HG03378 (cell line): ENCODE measurements at regions not wholly inside any gene's neighbourhood (a gene's known extent, or its start where the extent isn't known, plus 50 kb on each side); places are given as distances from the start of the nearest gene placed in this dataset.
"Not testable (repeated sequence)": the region's sequence is repeated elsewhere in the genome, so short reads cannot be mapped to it uniquely, and the experiment has no call there.

ENCODE experiments used
- ATAC-seq: cut with Tn5 transposase; IDR thresholded peaks from one replicate; pipeline ENCODE4 v1.9.1; 2021; ENCODE audit warnings: mild to moderate bottlenecking, moderate library complexity; ENCODE audit not compliant: unreplicated experiment

- peak; percentile 94 for ATAC-seq
Measured at GRCh38 chr1:239976130-239976968, 115.3 kb upstream of the FMN2 start.

DNA sequence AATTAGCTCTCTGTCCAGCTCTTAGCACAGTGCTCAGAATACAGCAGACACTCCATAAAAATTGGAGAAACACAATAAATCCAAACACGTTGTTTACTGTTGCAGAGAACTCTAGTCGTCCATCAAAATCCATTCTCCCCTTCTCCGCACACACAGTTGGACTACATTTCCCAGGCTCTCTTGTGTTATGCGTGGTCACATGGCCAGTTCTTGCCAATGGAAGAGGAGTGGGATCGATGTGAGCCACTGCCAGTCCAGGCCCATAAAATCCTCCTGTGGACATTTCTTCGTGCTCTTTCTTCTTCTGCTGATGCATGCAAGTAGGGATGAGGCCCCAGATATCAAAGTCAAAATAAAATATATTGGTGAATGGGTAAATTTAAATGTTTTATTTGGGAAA, 114.3 kb upstream of the FMN2 start:
- ATAC-seq = no peak

GRCh38 chr1:239979456-239979855, 112.2 kb upstream of the FMN2 start:
- no peak for ATAC-seq

DNA sequence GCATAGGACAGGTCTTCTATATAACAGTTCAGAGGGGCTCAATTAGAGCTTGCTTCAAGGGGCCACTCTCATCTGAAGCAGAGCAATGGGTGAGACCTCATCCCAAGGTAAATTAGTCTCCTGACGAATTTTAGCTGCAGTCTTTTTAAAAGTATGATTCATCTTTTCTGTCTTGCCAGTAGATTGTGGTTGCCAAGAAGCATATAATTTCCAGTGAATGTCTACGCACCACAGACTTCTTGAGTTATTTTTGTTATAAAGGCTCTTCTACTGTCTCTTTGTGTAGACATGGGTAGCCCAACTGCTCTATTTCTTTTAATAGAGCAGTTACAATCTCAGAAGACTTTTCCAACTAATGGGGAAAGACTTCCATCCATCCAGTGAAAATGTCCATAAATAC, 108.9 kb upstream of the FMN2 start:
- ATAC-seq = no peak

GRCh38 chr1:239985044-239985443, 106.6 kb upstream of the FMN2 start:
- ATAC-seq = no peak

GRCh38 chr1:239987103-239987745, 104.5 kb upstream of the FMN2 start:
- ATAC-seq = no peak

- no peak for ATAC-seq
Measured at GRCh38 chr1:239989990-239990389, 101.7 kb upstream of the FMN2 start.

- not testable (repeated sequence) for ATAC-seq
Measured at GRCh38 chr1:239992566-239992965, 99.1 kb upstream of the FMN2 start.

DNA sequence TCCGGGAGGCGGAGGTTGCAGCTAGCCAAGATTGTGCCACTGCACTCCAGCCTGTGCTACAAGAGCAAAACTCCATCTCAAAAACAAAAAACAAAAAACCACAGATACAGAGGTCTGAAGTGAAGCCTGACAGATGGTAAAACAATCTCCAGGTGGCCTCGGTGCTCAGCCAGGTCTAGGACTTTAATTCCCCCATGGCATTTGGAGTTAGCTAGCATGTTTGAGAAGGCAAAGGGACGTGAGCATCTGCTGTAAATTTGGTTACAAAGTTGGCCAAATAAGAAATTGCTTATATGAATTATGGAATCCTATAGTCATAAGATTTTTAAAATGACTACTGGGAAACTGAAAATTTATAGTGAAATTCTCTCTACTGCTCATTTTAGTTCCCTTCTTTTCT, 98.3 kb upstream of the FMN2 start:
- ATAC-seq = no peak

DNA sequence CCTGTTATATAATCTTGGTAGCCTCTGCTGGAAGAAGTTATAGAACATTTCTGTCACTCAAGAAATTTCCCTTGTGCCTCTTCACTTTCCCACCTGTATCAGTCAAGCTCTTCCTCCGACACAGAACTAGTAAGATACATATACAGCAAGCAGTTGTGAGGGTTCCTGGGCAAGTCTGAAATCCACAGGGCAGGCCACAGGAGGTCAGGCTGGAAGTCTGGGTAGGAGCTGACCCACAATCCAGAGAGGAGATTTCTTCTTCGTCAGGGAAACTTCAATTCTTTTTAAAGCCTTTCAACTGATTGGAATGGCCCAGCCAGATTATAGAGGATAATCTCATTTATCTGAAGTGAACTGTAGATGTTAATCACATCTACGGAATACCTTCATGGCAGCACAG, 96.4 kb upstream of the FMN2 start:
- ATAC-seq = no peak

- no peak for ATAC-seq
Measured at GRCh38 chr1:239997160-239997514, 94.5 kb upstream of the FMN2 start.

DNA sequence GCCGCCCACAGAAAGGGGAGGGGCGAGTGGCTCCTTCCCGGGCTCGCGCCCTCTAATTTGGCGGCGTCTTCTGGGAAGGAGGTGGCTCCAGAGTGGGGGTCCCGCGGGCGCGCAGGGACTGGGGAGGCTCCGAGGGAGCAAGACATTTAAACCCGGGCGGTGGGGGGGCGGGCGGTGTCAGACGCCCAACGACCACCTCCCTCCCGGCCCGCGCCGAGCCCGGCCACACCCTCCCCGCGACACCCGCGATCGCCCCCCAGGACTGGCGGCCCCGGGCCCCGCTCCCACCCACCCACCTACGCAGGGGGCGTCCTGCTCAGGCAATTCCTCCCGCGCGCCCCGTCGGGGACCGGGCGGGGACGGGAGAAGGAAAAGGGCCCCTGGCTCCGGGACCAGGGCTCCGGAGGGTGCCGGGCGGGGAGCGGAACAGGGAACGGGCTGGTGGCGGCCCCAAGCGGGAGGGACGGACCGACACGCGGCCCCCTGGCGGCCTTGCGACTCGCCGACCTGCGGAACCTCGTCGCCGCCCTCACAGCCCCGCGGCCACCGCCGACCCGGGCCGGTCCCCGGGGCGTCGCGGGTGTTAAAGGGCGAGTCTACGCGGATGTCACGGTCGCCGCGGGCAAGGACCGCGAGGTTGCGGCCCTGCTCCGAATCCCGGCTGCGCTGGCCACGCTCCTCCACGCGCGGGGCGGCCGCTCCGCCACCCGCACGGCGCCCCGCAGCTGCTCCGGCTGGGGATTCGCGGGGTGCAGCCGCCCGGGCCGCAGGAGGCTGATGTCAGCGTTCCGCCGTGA, 94.0 kb upstream of the FMN2 start:
- no peak for ATAC-seq

DNA sequence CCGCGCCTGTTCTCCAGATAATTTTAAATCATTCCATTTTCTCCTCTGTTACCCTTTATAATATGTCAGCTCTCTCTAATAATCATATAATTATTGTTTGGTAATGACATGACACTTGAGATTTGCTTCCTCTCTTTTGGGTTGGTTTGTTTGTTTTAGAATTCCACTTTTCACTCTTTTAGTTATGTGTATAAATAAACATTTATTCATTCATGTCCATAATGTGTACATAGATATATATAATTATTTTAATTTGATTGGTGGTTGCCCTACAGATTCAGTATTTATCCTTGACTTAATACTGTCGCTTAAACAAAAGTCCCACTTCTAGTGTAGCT, 93.4 kb upstream of the FMN2 start:
- no peak for ATAC-seq

GRCh38 chr1:239999170-239999569, 92.5 kb upstream of the FMN2 start:
- ATAC-seq = no peak

GRCh38 chr1:240000634-240001033, 91.0 kb upstream of the FMN2 start:
- ATAC-seq = no peak

DNA sequence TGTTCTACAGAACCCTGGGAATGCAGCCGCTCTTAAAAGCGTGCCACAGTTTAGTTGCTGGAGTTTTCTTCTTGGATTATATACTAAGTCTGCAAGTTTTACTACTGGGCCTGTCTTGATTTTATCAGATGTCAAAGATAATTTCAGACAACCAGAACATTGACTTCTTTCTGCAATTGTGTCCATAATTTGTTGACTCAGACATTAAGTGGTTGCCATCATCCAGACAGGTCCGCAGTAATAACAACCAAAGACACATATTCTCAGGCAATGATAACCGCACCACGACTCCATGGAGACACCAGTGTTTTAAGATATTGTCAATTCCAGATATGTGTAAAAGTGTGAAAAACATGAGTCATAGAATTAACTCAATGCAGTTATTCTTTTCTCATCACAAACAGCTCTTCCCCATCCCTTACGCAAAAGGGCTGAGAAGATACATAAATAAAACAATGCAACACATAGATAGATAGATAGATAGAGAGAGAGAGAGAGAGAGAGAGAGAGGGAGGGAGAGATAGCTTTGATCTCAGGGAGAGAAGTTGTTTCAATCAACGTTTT, 90.4 kb upstream of the FMN2 start:
- no peak for ATAC-seq

DNA sequence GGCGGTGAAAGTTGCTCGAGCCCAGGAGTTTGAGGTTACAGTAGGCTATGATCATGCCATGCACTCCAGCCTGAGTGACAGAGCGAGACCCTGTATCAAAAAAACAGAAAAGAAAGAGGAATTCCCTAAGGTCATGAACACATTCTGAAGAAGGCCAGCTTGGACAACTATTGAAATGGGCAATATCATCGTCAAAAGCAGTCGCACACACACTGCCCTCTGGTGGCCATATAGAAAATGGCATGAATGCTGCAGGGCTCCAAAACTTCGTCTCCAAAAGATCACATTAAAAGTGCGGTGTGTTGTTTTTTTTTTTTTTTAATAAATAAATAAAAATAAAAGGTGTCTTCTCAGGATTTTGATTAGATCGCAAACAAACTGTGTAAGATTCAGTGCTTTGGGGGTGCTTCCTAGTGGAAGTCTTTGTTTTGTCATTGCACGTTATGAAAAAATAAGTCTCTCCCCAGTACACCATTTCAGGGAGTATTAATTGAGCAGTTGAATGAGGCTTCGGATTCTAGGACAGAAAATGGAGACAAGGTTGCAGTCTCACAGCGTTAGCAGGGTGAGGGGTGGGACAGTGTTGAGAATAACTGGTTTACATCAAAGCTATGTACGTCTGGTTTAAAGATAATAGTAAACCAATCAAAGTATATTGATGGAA, 87.5 kb upstream of the FMN2 start:
- no peak for ATAC-seq

GRCh38 chr1:240005997-240006650, 85.6 kb upstream of the FMN2 start:
- ATAC-seq = no peak

GRCh38 chr1:240008298-240008697, 83.4 kb upstream of the FMN2 start:
- ATAC-seq = no peak

DNA sequence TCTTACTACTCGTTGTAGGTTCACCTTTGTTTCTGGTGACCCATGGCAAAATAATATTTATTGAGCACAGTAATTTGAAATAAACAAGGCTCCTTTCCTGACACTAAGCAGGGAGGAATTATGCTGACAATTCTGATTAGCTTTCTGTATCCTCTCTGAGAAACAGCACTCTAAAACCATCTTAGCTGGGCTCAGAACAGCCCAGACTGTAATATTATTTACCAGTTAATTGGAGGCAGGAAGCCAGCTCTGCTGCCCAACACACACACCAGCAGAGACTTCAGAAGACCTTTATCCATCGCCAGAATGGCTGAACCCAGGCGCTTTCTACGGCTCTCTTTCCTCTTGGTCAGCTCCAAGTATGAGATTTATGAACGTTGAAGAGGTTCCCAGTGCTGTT, 77.6 kb upstream of the FMN2 start:
- no peak for ATAC-seq

GRCh38 chr1:240018617-240019016, 73.1 kb upstream of the FMN2 start:
- ATAC-seq = no peak
